Nephron (organoid): ENCODE measurements at regions not wholly inside any gene's neighbourhood (a gene's known extent, or its start where the extent isn't known, plus 50 kb on each side); places are given as distances from the start of the nearest gene placed in this dataset.

ENCODE experiments used
- H3K27ac Mint-ChIP-seq, 3 experiments: 2 replicates each; pipeline ENCODE4 v1.8.0; 2020; ENCODE audit warnings: mixed read lengths in 3 of 3, mild to moderate bottlenecking in 2 of 3, moderate library complexity in 1 of 3
- H3K27me3 Mint-ChIP-seq: 2 replicates; pipeline ENCODE4 v1.8.0; 2021; ENCODE audit warnings: low read depth, mild to moderate bottlenecking, moderate library complexity, mixed read lengths
- H3K36me3 Mint-ChIP-seq: 2 replicates; pipeline ENCODE4 v1.8.0; 2020; ENCODE audit warnings: low read depth, mixed read lengths
- H3K4me1 Mint-ChIP-seq: 2 replicates; pipeline ENCODE4 v1.8.0; 2020; ENCODE audit warnings: mixed read lengths
- H3K4me3 Mint-ChIP-seq, 3 experiments: 2 replicates each; pipeline ENCODE4 v1.8.0; 2020; ENCODE audit warnings: mild to moderate bottlenecking in 3 of 3, mixed read lengths in 3 of 3, moderate library complexity in 2 of 3
- H3K9me3 Mint-ChIP-seq: 2 replicates; pipeline ENCODE4 v1.8.0; 2020; ENCODE audit warnings: mixed read lengths
- CTCF ChIP-seq, 3 experiments: fragments of 200-600 bp; sonication (generic); IDR thresholded peaks; one replicate each; pipeline ENCODE4 v1.5.0; 2021; ENCODE audit warnings: antibody characterized with exemption in 3 of 3; ENCODE audit not compliant: unreplicated experiment in 3 of 3

- TF ChIP-seq CTCF (IDR thresholded peaks at IDR 0.05; ENCODE audit: unreplicated experiment in 3 of 3): no peak
- Mint-ChIP-seq H3K27ac (no peak overlapping the region), H3K4me1 (no peaks in the 10 kb centered on the region), H3K9me3 (no peaks in the 10 kb centered on the region), H3K27me3 (no peaks in the 10 kb centered on the region), H3K4me3 (no peak overlapping the region), H3K36me3 (no peaks in the 10 kb centered on the region)
Measured at GRCh38 chr11:38547462-38547861, 1949.4 kb upstream of the RAG2 start.

GRCh38 chr11:38543986-38544385 lies 1946.0 kb upstream of the RAG2 start:
- no peak overlapping the region for H3K4me3 Mint-ChIP-seq
- H3K4me1 Mint-ChIP-seq: no peaks in the 10 kb centered on the region
- no peaks in the 10 kb centered on the region for H3K9me3 Mint-ChIP-seq
- H3K27me3 Mint-ChIP-seq: no peaks in the 10 kb centered on the region
- TF ChIP-seq CTCF (IDR thresholded peaks at IDR 0.05; ENCODE audit: unreplicated experiment in 3 of 3): no peak
- H3K27ac Mint-ChIP-seq: no peak overlapping the region
- H3K36me3 Mint-ChIP-seq: no peaks in the 10 kb centered on the region

- TF ChIP-seq CTCF (IDR thresholded peaks at IDR 0.05; ENCODE audit: unreplicated experiment in 3 of 3): no peak
- H3K4me3 Mint-ChIP-seq: no peak overlapping the region
- no peaks in the 10 kb centered on the region for H3K27me3 Mint-ChIP-seq
- H3K9me3 Mint-ChIP-seq: no peaks in the 10 kb centered on the region
- no peak overlapping the region for H3K27ac Mint-ChIP-seq
- no peaks in the 10 kb centered on the region for H3K36me3 Mint-ChIP-seq
- H3K4me1 Mint-ChIP-seq: no peaks in the 10 kb centered on the region
Measured at GRCh38 chr11:38543311-38543710, 1945.3 kb upstream of the RAG2 start.

- no peaks in the 10 kb centered on the region for H3K27me3 Mint-ChIP-seq
- H3K4me1 Mint-ChIP-seq: no peaks in the 10 kb centered on the region
- no peak overlapping the region for H3K4me3 Mint-ChIP-seq
- TF ChIP-seq CTCF (IDR thresholded peaks at IDR 0.05; ENCODE audit: unreplicated experiment in 3 of 3): no peak
- peaks cover 8% of the 10 kb centered on the region for H3K9me3 Mint-ChIP-seq
- no peak overlapping the region for H3K27ac Mint-ChIP-seq
- H3K36me3 Mint-ChIP-seq: no peaks in the 10 kb centered on the region
Measured at GRCh38 chr11:38538866-38539680, 1941.0 kb upstream of the RAG2 start.

GRCh38 chr11:38530226-38530625 lies 1932.2 kb upstream of the RAG2 start:
- H3K4me3 Mint-ChIP-seq: no peak overlapping the region
- no peaks in the 10 kb centered on the region for H3K4me1 Mint-ChIP-seq
- no peaks in the 10 kb centered on the region for H3K27me3 Mint-ChIP-seq
- H3K27ac Mint-ChIP-seq: no peak overlapping the region
- H3K9me3 Mint-ChIP-seq: peaks cover 17% of the 10 kb centered on the region
- H3K36me3 Mint-ChIP-seq: no peaks in the 10 kb centered on the region
- TF ChIP-seq CTCF (IDR thresholded peaks at IDR 0.05; ENCODE audit: unreplicated experiment in 3 of 3): no peak

GRCh38 chr11:38524945-38525344 lies 1926.9 kb upstream of the RAG2 start:
- TF ChIP-seq CTCF (IDR thresholded peaks at IDR 0.05; ENCODE audit: unreplicated experiment in 3 of 3): no peak
- Mint-ChIP-seq H3K27me3 (no peaks in the 10 kb centered on the region), H3K4me1 (no peaks in the 10 kb centered on the region), H3K9me3 (peaks cover 32% of the 10 kb centered on the region), H3K4me3 (no peak overlapping the region), H3K36me3 (no peaks in the 10 kb centered on the region), H3K27ac (no peak overlapping the region)
